GM12873 (cell line): ENCODE measurements at regions not wholly inside any gene's neighbourhood (a gene's known extent, or its start where the extent isn't known, plus 50 kb on each side); places are given as distances from the start of the nearest gene placed in this dataset.

ENCODE experiments used
- TF ChIP-seq, protein P1 (sequence below): IDR thresholded peaks from 2 replicates; pipeline ENCODE4 v1.5.1; 2012; ENCODE audit warnings: low read depth, mild to moderate bottlenecking, moderate library complexity, low read length, control low read depth; ENCODE audit not compliant: insufficient read depth; ENCODE audit errors: missing control alignments

DNA sequence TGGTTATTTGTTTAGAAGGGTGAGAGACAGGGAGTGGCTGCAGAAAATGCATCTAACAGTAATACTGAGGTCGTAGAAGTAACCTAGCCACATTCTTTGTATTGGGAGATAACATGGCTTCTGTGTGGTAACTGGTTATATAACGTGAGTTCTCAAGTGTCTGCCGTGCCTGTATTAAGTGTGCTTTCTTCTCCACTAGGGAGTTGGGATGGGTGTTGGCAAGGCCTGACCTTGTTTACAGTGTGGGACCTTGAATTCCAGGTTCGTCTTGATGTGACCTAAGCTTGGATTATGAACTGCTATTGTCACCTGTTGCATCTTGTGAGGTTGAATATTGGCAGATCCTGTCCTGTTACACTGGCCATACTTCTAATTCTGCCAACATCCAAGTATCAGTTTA lies 145.3 kb upstream of the NAMPT start:
- TF ChIP-seq, protein P1, sequence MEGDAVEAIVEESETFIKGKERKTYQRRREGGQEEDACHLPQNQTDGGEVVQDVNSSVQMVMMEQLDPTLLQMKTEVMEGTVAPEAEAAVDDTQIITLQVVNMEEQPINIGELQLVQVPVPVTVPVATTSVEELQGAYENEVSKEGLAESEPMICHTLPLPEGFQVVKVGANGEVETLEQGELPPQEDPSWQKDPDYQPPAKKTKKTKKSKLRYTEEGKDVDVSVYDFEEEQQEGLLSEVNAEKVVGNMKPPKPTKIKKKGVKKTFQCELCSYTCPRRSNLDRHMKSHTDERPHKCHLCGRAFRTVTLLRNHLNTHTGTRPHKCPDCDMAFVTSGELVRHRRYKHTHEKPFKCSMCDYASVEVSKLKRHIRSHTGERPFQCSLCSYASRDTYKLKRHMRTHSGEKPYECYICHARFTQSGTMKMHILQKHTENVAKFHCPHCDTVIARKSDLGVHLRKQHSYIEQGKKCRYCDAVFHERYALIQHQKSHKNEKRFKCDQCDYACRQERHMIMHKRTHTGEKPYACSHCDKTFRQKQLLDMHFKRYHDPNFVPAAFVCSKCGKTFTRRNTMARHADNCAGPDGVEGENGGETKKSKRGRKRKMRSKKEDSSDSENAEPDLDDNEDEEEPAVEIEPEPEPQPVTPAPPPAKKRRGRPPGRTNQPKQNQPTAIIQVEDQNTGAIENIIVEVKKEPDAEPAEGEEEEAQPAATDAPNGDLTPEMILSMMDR, result no peak

DNA sequence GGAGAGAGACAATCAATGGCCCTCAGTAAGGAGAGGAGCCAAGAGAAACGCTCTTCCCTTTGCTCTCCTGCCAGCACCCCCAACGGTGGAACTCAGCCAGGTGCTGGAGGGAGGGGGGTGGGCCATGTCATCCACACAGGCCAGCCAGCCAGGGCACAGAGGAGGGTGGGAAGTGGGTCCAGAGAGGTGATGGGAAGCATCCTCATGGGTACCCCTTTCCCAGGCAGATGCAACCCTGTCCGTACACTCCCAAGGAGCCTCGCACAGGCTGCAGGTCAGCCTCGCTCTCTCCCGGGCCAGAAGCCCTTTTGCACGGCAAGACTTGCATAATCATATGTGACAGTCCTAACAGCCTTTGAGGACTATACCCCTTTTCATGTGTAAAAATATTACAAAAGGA lies 142.0 kb upstream of the NAMPT start:
- TF ChIP-seq, protein P1, result no peak

DNA sequence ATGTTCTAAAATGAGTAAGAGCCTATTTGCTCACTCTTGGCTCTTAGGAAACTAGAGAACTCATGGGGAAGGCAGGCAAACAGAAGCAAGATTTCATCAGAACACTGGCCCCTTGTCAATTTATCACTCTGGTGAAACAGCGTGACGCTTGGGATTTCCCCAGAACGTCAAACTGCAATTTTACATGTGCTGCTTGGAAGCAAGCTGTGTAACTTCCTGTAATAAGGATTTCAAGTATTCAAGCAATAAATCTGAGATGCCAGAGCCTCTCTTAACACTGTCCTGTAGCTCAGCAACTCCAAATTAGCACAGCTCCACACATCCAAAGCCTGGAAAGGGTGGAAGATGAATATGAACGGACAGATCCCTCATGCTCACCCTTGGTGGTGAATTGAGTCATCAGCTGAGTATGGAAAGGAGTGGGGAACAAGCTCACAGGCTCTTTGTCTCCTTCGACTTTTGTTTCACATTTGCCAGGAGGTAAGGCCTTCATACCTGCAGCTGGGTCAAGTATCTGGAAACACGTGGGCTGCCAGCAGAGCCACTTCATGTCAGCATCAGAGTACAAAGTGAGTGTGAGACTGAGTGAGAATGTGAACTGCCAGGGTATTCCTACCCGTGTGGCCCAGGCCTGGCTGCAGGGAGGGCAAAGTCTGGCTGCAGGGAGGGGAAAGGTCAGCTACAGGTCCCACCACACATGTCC lies 140.4 kb upstream of the NAMPT start:
- TF ChIP-seq, protein P1, result no peak

DNA sequence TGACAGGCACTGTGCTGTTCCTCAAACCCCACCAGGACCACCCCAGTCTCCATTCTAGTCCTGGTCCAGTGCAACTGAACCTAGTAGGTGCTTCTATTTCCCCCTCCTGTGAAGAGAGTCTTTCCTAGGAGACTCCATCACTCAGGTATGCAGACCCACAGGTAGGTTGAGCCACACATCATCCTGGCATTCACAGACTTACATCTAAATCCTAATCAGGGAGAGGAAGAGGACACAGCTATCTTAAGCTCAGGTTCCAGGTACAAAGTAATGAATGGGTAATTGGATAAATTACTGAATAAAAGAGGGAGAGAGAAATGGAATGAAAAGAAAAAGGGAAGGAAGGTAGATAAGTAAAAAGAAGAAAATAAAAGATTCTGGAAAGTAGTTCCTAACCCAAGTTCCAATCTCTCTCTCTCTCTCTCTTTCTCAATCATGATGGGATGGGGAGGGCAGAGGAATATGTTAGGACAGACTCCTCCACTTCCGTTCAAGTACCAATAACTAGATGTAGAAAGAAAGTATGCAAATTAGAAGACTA lies 139.8 kb upstream of the NAMPT start:
- TF ChIP-seq, protein P1, result no peak

DNA sequence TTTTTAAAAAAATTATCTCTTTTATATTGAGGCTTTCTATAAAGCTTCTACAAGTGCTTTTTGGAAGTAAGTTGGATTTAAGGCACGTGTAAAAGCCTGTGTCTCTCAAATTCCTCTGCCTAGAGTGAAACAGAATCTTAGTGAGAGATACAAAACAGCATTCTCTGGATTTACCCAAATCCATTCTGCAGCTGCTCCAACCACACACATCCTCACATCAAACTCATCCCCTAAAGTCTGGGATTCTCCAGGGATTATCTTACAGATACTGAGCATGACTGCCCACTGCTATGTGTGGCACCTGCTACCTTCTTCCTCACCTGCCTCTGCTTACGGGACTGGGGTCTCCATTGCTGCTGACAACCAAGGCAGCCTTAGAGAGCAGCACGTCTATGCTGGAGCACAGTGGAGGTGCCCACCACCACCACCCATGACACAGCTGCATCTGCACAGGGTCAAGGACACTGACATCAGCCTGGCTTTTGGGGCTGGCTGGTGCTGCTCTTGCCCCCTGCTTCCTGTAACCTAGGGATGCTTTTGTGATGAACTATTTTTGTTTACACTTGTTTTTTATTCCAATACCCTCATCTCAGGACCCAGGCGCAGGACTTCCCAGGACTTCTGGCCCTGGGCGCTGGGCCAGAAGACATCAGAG lies 139.2 kb upstream of the NAMPT start:
- TF ChIP-seq, protein P1, result no peak

DNA sequence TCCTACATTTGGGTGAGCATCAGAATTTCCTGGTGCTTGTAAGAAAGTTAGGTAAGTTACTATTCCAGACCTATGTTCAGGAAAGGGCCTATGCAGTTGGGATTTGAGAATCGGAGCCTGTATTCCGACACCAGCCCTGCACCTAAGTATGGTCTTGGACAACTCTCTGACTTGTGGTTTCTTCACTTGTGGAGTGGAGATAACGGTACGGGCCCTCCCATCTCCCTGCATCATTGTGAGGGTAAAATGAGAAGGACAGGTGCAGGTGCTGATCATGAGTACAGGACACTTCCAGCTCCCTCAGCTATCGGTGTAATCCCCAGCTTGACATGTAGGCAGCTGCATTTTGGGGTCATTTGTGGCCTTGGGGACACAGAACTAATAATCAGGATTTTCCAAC lies 138.3 kb upstream of the NAMPT start:
- TF ChIP-seq, protein P1, result no peak

DNA sequence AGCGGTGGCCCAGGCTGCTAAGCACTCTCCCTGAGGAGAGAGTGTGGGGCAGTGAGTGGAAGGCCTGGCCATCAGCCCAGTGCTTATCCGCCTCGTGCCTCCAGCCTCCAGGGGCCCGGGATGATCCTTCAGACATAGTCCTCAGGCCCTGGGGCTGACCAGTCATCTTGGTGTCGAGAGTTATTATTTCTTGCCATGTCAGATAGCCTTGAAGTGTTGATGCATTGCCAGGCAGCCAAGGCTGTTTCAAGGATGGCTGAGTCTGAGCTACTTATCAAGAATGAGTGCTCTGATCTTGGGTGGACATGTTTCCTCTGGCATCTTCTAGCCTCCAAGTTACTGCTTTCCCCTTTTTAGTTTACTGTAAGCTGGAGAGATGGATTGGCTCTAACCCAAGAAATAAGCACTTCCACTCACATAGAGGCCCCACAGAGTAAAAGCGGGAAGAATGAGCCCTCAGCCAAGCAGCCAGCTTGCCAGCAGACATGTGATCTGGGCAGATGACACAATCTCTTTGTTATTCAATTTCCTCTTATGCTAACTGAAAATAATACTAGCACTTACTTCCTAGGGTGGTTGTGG lies 136.5 kb upstream of the NAMPT start:
- TF ChIP-seq, protein P1, result no peak
